A673 (cell line): ENCODE measurements at regions not wholly inside any gene's neighbourhood (a gene's known extent, or its start where the extent isn't known, plus 50 kb on each side); places are given as distances from the start of the nearest gene placed in this dataset.

Source experiments
- EZH2 ChIP-seq: fragments of 200-600 bp; sonication (generic); IDR thresholded peaks from 2 replicates; pipeline ENCODE4 v1.6.1; 2017; ENCODE audit warnings: borderline replicate concordance, low read depth, mild to moderate bottlenecking, mixed read lengths, antibody characterized with exemption, low read length; ENCODE audit not compliant: poor library complexity, severe bottlenecking
- TF ChIP-seq, protein P1 (sequence below): fragments of 300-800, 200-600 bp; sonication (generic); conservative IDR thresholded peaks from 2 replicates; pipeline ENCODE4 v1.5.1; 2017; ENCODE audit warnings: low read depth, mild to moderate bottlenecking, antibody characterized with exemption, low read length, moderate library complexity, mixed read lengths

DNA sequence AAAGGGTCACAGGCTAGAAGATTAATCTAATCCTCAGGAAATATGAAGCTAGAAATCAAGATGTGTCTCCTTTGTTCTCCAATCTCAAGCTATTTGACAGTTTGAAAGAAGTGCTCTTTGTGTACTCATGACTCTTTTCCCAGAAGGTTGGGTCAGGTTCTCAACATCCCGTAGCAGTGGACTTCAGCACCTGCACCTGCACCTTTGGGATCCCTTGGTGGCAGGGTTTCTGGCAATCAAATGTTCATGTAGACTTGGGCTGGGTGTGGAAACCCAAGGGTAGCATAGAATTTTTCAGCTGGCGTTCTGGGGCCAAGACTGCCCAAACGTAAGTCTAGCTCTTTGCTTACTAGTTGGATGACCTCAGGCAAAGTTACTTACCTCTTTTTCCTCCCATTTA is 134.4 kb downstream of the ADRA2A start:
- TF ChIP-seq, protein P1, sequence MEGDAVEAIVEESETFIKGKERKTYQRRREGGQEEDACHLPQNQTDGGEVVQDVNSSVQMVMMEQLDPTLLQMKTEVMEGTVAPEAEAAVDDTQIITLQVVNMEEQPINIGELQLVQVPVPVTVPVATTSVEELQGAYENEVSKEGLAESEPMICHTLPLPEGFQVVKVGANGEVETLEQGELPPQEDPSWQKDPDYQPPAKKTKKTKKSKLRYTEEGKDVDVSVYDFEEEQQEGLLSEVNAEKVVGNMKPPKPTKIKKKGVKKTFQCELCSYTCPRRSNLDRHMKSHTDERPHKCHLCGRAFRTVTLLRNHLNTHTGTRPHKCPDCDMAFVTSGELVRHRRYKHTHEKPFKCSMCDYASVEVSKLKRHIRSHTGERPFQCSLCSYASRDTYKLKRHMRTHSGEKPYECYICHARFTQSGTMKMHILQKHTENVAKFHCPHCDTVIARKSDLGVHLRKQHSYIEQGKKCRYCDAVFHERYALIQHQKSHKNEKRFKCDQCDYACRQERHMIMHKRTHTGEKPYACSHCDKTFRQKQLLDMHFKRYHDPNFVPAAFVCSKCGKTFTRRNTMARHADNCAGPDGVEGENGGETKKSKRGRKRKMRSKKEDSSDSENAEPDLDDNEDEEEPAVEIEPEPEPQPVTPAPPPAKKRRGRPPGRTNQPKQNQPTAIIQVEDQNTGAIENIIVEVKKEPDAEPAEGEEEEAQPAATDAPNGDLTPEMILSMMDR, result no peak
- TF ChIP-seq EZH2, result no peak
